ENCODE measurements at regions not wholly inside any gene's neighbourhood (a gene's known extent, or its start where the extent isn't known, plus 50 kb on each side); places are given as distances from the start of the nearest gene placed in this dataset.

- TF ChIP-seq, protein P1, sequence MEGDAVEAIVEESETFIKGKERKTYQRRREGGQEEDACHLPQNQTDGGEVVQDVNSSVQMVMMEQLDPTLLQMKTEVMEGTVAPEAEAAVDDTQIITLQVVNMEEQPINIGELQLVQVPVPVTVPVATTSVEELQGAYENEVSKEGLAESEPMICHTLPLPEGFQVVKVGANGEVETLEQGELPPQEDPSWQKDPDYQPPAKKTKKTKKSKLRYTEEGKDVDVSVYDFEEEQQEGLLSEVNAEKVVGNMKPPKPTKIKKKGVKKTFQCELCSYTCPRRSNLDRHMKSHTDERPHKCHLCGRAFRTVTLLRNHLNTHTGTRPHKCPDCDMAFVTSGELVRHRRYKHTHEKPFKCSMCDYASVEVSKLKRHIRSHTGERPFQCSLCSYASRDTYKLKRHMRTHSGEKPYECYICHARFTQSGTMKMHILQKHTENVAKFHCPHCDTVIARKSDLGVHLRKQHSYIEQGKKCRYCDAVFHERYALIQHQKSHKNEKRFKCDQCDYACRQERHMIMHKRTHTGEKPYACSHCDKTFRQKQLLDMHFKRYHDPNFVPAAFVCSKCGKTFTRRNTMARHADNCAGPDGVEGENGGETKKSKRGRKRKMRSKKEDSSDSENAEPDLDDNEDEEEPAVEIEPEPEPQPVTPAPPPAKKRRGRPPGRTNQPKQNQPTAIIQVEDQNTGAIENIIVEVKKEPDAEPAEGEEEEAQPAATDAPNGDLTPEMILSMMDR (IDR thresholded peaks at IDR 0.05): peak; percentile 23; the same call in 1 of the 2 replicates
- TF ChIP-seq EP300 (IDR thresholded peaks at IDR 0.05; ENCODE audit: borderline replicate concordance in 1 of 2, low read depth in 1 of 2, low read length in 1 of 2) (no peak), NRF1 (IDR thresholded peaks at IDR 0.05; ENCODE audit: low read depth, low read length) (no peak), MEF2A (IDR thresholded peaks at IDR 0.05; ENCODE audit: borderline replicate concordance, low read depth) (no peak), TAF1 (IDR thresholded peaks at IDR 0.05; ENCODE audit: borderline replicate concordance, low read depth, low read length) (no peak), TCF12 (IDR thresholded peaks at IDR 0.05) (no peak), POLR2AphosphoS5 (IDR thresholded peaks at IDR 0.05; ENCODE audit: low read depth, low read length) (no peak)
Observed at GRCh38 chr2:118763797-118764196, 83.7 kb downstream of the EN1 start.
